HEK293T (cell line): ENCODE measurements at regions not wholly inside any gene's neighbourhood (a gene's known extent, or its start where the extent isn't known, plus 50 kb on each side); places are given as distances from the start of the nearest gene placed in this dataset.
"Not testable (repeated sequence)": the region's sequence is repeated elsewhere in the genome, so short reads cannot be mapped to it uniquely, and the experiment has no call there.

Experiments
- CTCF ChIA-PET: fragments of 350-600 bp; formaldehyde crosslinking; extraction: SDS; loops from one replicate; lab custom pipeline; 2021; ENCODE audit warnings: antibody characterized with exemption, inconsistent platforms; lab: Yijun Ruan, JAX
- POLR2A ChIA-PET: fragments of 350-600 bp; formaldehyde crosslinking; extraction: SDS; loops from one replicate; lab custom pipeline; 2020; ENCODE audit warnings: antibody characterized with exemption, inconsistent platforms; lab: Yijun Ruan, JAX
- DNase-seq: peaks from one replicate; pipeline ENCODE4 v3.0.0; 2012; ENCODE audit warnings: mixed read lengths; ENCODE audit errors: extremely low spot score

DNA sequence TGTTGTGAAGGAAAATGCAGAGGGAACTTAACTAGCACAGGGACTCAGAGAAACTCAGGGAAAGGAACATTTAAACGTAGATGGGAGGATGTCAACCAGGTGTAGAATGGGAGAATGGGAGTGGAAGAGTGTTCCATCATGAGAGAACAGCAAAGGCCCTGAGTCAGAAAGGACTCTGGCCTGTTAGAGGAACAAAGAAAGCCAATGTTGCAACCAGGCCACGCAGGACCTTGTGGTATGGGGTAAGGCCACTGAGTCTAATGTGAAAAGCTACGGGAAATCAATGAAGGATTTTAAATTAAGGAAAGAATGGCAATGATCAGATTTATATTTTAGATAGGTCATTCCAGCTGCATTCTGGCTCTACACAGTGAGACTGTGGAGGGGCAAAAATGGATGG, 163.9 kb upstream of the NBPF9 start:
- CTCF ChIA-PET, POLR2A ChIA-PET, DNase-seq: not testable (repeated sequence)

DNA sequence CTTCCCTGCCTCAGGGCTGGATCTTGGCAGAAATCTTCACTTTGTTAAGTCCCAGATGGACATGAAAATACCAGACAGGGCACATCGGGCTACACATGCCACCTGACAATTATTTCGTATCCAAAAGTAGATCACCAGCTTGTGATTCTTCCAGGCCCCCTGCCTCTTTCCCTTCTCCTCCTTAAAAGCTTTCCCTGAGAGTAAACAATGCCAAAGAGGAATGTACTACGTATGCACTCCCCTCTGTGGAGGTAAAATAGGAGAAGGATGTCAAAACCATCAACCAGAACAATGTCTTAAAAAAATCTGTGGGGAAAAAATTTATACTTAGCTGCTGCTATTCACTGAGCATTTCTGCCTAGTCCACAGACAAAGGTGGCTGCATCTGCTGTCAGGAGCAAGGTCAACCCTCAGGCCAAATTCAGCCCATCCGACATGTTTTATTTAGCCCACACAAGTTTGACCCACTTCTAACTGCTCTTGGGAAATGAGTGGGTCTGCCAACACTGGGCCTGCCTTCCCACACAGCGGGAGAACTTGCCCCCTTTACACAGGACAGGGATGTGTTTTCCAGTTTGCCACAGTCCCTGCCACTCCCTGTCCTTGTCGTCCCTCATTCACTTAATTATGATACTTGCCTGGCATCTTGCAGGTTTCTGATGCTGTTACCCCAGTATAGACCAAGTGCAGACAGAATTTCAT, 165.8 kb upstream of the NBPF9 start:
- CTCF ChIA-PET, POLR2A ChIA-PET, DNase-seq: not testable (repeated sequence)

DNA sequence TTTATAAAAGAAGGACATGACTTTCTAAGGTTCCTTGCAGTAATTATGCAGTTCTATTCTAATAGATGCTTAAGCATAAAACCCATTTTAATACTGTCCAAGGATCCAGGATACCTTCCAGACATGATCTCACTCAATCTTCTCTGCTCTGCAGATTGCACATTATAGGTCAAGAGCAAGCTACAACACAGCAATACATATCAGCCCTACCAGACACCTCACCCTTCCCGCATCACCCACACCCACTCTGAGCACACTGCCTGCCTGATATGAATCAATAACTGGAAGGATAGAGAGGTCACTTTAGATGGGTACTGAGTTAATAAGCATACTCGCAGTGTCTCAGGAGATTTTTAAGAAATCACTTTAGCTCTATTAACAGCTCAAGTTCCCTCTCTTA, 166.5 kb upstream of the NBPF9 start:
- POLR2A ChIA-PET, DNase-seq, CTCF ChIA-PET: not testable (repeated sequence)

DNA sequence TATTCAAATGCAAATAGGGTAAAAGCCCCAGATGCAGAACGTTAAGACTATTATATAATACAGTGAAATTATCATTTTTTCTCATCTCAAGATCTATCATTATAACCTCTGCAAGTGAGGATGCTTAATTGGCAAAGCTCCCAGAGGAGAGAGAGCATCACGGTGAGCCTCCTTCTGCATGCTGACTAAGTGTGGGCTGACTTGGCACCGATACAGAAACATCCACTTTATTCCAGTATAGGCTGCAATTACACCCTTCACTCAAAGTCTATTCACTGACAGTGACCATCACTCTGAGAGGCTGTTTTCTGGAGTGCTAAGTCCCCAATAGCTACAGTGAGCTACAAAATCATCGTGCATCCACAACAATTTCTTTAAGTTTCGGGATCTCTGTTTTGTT, 171.1 kb upstream of the NBPF9 start:
- POLR2A ChIA-PET, DNase-seq, CTCF ChIA-PET: not testable (repeated sequence)

DNA sequence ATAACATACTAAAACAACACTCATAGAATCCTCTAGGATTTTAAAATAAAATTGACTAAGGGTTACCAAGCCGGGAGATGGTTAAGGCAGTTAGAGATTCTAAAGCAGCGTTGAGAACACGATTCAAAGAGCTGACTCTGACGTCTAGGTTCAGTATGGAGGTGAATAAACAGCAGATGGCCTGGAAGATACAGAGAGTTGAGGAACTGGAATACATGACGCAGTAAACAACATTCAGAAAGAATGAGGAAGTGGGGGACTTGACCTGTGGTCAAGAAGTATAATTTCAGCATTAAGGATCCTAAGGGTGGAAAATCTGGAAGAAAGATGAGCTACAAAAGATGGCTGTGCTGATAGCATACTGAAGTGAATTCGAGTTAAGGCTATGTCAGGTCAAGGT, 172.5 kb upstream of the NBPF9 start:
- CTCF ChIA-PET, DNase-seq, POLR2A ChIA-PET: not testable (repeated sequence)

DNA sequence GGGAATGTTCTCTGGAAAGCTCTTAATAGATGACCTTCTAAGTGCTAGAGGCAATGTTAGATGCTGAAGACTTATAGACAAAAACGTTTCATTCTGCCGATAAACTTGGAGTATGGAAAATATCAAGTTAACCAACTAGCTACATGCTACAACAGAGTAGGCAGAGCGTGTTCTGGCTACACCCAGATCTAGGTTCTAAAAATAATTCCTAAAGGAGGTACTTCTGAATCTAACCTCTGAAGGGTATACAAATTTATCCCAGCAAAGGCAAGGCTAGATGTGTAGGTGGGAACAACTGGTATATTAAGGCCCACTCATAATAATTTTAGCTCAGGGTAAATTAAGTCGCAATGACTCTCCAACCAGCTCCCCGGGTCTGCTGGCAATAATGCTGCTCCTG, 173.1 kb upstream of the NBPF9 start:
- POLR2A ChIA-PET, DNase-seq, CTCF ChIA-PET: not testable (repeated sequence)

DNA sequence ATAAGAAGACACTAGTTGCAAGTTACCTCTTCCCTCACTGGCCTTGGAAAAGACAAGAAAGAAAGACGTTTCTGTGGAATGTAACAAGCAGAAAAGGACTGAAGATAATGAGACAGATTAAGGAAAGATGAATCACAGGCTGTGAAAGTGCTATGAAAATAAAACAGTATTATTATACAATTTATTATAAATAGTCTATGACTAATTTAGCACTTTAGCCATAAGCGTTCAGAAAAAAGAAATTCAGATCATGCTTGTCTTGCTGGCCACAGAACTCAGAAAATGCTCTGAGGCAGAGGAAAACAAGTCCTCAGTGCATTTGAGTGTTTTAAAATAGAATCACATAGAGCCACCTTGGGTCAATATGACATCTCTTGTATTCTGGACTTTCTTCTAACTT, 174.8 kb upstream of the NBPF9 start:
- POLR2A ChIA-PET, CTCF ChIA-PET, DNase-seq: not testable (repeated sequence)

DNA sequence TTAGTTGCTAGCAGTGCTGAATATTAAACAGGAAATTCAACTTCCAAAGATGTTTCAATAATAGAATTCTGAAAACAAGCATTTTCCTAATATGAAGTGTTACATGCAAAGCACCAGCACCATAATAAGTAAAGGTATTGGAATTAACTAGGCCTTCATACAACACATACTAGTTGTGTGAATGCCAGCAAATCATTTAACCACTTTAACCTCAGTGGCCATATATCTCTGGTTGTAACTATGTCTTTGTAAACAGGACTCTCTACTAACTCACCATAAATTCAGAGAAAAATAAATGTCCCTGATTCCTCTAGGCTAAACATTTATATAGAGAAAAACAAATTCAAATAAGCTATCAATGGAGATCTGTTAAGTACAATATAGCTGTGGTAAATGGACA, 175.7 kb upstream of the NBPF9 start:
- DNase-seq, CTCF ChIA-PET, POLR2A ChIA-PET: not testable (repeated sequence)

DNA sequence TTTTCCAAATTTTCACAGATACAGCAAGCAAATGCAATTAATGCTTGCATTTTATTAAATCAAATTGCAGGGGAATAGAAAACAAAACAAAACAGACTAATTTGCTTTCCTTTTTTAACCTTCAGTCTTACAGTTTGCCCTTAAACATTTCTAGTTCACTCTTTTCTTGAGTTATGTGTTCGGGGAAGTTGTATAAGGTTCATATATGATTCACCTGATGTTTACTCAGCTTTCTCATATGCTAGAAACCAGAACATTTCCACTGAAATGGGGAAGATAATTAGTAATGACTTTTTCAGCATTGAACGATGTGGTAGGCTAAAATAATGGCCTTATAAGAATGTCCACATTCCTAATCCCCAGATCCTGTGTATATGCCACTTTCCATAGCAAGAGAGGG, 176.2 kb upstream of the NBPF9 start:
- POLR2A ChIA-PET, CTCF ChIA-PET, DNase-seq: not testable (repeated sequence)

DNA sequence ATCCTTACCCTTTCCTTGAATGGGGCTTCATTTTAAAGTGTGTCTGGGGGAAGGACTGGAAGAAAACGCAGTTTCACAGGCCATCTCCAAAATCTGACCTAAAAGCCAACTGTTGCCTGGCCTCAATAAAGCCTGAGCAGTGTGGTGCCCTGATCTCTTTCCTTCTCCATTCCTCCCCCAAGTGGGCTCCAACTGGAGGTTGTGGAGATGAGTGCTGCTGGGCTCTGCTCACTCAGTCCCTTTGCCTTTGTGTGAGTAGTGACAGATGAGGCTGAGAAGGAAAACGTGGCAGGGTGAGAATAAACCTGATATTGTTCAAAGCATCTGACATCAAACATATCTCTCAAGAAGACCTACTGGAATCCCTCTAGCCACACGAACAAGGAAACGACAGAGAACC, 181.4 kb upstream of the NBPF9 start:
- CTCF ChIA-PET, POLR2A ChIA-PET, DNase-seq: not testable (repeated sequence)

DNA sequence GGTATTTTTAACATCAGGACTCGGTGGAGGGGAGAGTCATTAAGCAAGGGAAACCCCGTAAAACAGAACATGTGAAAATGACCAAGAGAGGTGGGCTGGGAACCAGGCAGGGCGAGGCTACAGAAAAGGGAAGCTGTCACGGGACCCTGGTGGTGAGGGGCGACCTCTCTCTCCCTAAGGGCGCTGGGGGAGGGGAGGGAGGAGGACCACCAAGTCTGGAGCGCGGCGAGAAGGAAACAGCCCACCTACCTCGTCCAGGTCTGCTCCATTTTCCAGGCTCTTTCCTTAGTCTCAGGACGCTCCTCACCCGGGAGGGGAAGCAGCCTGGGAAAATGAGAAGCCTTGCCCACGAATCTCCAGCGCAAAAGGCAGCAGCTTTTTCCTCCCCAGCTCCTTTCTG, 181.9 kb upstream of the NBPF9 start:
- CTCF ChIA-PET, POLR2A ChIA-PET, DNase-seq: not testable (repeated sequence)

DNA sequence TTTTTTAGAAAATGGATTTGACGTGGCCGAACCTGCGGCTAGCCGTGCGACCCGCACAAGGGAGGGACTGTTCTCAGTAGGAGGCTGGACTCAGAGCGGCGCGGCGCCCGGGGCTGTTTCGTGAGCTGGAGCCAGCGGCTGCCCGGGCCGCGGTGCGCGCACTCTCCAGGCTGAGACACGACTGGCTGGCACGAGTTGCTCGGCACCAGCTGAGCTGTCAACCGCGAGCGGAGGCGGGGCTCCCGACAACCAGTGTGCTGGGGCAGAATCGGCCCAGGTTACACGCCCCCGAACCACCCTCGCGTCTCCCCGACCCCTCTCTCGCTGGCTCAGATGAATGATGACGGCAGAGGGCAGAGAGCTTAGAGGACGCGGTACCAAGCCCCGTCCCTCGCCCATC, 182.3 kb upstream of the NBPF9 start:
- CTCF ChIA-PET, POLR2A ChIA-PET, DNase-seq: not testable (repeated sequence)

DNA sequence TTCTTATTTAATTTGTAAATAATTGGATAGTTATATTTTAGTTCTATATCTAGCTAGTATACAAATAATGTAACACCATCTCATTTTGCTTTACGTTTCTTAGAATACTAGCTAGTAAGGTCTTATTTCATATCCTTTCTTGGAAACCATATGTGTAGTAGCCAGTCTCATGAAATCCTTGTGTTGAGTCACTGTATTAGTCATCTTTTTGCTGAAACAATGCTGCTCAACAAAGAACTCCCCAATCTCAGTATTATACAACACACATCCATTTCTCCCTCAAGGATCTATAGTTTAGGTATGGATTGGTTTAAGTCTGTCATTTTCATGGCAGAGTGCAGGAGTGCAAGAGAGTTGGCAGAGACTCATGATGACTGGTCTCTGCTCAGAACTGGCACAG, 185.2 kb upstream of the NBPF9 start:
- CTCF ChIA-PET, POLR2A ChIA-PET, DNase-seq: not testable (repeated sequence)

DNA sequence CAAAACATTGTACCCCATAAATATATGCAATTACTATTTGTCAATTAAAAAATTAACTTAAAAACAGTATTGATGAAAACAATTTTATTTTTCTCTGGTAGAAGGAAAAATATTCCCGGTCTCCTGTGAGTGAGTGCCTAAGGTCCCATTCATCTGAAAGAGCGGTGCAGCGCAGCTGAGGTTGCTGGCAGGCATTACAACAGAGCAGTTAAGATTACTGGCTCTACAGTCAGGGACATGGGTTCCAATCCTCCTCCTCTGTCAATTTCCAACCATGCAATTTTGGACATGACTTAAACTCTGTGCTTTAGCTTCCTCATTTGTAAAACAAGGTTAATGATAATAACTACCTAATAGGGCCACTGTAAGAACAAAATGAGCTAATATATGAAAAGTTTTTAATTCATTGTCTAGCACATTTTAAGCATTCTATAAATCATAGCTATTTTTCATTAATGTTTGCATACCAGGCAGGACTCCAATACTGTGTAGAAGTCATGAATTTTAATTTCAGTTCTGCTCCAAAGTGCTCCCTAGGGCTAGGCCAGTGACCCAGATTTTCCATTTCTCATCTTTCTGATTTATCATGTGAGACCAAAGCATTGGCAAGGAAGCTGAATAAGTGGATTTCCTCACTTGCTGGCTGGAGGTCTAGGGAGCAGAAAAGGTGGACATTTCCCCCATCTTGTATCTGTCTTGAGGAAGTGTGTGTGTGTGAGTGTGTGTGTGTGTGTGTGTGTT, 174.2 kb upstream of the NBPF19 start:
- CTCF ChIA-PET, DNase-seq, POLR2A ChIA-PET: not testable (repeated sequence)

DNA sequence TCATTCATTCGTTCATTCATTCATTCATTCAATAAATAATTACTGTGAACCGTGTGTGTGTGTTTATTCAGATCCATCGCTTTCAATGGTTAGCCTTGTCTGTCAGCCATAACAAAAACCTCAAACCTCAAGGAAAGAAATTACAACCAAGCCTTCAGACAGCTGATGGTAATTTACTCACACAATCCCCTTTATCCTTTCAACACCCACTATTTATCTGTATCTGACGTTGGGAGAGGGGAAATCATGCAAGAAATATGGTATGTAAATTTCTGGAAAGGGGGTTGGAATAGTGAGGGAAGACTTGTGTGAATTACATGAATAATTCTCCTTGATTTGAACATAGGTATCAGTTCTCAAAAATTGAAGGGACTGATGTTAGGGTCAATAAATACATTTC, 173.6 kb upstream of the NBPF19 start:
- CTCF ChIA-PET, POLR2A ChIA-PET: not testable (repeated sequence)

DNA sequence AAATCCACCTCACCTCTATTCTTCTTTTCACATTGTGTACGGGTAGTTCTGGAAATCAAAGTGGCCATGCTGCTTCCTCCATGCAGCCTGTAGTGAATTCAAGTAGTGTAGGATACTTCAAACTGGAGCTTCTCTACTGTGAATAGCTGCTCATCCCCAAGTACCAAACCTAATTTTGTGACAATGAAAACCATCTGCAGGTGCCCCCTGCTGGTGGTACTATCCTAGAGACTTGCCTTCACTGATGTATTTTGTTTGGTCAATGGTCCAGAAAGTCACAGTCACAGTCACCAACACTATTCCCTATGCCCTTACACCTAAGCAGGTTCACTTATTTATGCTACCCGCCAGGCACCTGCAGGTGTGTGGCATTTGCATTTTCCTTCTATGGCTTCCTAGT, 170.0 kb upstream of the NBPF19 start:
- POLR2A ChIA-PET, CTCF ChIA-PET, DNase-seq: not testable (repeated sequence)

More for the DNA sequence above, 173.6 kb upstream of the NBPF19 start:
- DNase-seq = not testable (repeated sequence)

DNA sequence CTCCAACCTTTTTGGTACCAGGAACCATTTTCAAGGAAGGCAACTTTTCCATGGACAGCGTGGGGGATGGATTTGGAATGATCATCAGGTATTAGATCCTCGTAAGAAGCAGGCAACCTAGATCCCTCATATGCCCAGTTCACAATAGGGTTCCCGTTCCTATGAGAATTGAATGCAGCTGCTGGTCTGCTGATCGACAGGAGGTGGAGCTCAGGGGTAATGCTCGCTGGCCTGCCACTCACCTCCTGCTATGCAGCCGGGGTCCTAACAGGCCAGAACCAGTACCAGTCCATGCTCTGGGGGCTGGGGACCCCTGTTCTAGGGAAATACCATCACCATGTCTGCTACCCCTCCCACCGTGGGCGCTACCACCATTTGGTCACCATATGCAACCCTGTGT, 167.2 kb upstream of the NBPF19 start:
- DNase-seq, CTCF ChIA-PET, POLR2A ChIA-PET: not testable (repeated sequence)

DNA sequence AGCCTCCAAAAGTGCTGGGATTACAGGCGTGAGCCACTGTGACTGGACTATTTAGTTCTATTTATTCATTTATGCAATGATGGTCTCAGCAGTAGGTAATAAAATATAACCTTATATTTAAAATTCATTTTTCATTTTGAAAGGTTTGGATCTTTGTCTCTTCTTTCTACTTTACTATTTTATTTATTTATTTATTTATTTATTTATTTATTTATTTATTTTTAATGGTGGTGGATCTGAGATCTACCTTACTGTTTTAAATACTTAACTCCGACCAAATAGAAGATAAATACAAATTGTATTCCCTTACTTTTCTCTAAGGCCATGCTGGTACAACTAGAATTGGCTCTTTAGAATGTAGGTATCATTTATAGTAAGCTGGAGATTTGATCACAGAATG, 159.9 kb upstream of the NBPF19 start:
- CTCF ChIA-PET, POLR2A ChIA-PET, DNase-seq: not testable (repeated sequence)

DNA sequence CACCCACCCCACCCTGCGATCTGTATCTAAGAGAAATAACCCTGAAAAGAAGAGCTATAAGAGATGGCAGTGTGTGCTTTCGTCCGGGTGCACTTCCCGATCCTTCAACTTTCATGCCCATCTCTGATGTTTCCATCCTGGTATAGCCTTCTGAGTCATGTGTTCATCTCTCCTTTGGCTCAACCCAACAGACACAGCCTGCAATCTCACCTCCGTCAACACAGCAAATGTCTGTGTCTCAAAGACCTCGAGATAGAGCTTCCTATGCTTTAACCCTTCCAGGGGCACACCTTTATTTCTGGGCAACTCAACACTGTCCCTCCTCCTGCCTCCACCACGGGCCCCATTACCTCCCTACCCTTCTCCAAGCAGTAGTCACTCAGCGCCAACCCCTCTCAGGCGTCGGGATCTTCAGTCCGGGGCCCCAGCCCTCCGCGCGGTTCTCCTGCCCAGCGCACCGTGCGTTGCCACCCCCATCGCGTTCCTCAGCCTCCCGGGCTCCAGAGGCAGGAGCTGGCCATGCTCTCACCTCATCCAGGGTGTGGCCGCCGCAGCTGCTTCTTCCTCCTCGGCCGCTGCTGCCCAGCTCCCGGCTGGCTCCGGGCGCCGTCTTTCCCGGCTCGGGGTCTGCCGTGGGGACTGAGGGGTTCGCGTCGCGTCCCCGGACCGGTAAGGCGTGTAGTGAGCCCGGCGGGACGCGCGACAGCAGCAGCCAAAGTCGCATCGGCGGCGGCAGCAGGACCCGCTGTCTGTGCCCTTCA, 153.7 kb upstream of the NBPF19 start:
- DNase-seq, POLR2A ChIA-PET, CTCF ChIA-PET: not testable (repeated sequence)
